AG10803 (cell line): ENCODE measurements at regions not wholly inside any gene's neighbourhood (a gene's known extent, or its start where the extent isn't known, plus 50 kb on each side); places are given as distances from the start of the nearest gene placed in this dataset.

Experiments
- DNase-seq: peaks from one replicate; pipeline ENCODE4 v3.0.0; 2010; ENCODE audit warnings: low read depth
- H3K4me3 ChIP-seq: 2 replicates; pipeline ENCODE4 v1.5.1; 2011; ENCODE audit warnings: mild to moderate bottlenecking, low read length, control low read depth
- TF ChIP-seq, protein P1 (sequence below): conservative IDR thresholded peaks from 2 replicates; pipeline ENCODE4 v1.5.1; 2011; ENCODE audit warnings: mild to moderate bottlenecking, low read length, control low read depth, inconsistent platforms

- no peak for DNase-seq
- TF ChIP-seq, protein P1, sequence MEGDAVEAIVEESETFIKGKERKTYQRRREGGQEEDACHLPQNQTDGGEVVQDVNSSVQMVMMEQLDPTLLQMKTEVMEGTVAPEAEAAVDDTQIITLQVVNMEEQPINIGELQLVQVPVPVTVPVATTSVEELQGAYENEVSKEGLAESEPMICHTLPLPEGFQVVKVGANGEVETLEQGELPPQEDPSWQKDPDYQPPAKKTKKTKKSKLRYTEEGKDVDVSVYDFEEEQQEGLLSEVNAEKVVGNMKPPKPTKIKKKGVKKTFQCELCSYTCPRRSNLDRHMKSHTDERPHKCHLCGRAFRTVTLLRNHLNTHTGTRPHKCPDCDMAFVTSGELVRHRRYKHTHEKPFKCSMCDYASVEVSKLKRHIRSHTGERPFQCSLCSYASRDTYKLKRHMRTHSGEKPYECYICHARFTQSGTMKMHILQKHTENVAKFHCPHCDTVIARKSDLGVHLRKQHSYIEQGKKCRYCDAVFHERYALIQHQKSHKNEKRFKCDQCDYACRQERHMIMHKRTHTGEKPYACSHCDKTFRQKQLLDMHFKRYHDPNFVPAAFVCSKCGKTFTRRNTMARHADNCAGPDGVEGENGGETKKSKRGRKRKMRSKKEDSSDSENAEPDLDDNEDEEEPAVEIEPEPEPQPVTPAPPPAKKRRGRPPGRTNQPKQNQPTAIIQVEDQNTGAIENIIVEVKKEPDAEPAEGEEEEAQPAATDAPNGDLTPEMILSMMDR = no peak
- no peak overlapping the region for H3K4me3 ChIP-seq
Observed at GRCh38 chr6:20312606-20313005, 89.1 kb upstream of the E2F3 start.

DNA sequence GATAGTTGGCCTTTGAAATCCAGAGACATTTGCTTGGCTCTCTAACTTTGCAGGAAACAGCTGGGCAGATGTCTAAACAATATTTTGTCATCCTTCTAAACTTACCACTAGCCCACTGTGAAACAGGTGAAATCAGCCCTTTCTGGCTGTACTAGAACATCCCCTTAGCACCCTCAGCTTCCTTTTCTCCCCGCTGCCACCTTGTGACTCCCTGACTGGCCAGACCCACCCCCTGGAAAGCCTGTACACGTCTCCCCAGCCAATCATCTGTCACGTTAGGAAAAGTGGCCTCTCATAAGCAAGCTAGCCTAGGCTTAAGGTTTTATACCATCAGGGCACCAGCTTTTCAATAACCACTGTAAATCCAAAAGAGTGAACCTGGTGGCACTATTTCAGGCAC lies 88.6 kb upstream of the E2F3 start:
- no peak overlapping the region for H3K4me3 ChIP-seq
- TF ChIP-seq, protein P1 = no peak
- DNase-seq = no peak

GRCh38 chr6:20313960-20314530 lies 87.6 kb upstream of the E2F3 start:
- no peak overlapping the region for H3K4me3 ChIP-seq
- no peak for DNase-seq
- TF ChIP-seq, protein P1 = no peak

DNA sequence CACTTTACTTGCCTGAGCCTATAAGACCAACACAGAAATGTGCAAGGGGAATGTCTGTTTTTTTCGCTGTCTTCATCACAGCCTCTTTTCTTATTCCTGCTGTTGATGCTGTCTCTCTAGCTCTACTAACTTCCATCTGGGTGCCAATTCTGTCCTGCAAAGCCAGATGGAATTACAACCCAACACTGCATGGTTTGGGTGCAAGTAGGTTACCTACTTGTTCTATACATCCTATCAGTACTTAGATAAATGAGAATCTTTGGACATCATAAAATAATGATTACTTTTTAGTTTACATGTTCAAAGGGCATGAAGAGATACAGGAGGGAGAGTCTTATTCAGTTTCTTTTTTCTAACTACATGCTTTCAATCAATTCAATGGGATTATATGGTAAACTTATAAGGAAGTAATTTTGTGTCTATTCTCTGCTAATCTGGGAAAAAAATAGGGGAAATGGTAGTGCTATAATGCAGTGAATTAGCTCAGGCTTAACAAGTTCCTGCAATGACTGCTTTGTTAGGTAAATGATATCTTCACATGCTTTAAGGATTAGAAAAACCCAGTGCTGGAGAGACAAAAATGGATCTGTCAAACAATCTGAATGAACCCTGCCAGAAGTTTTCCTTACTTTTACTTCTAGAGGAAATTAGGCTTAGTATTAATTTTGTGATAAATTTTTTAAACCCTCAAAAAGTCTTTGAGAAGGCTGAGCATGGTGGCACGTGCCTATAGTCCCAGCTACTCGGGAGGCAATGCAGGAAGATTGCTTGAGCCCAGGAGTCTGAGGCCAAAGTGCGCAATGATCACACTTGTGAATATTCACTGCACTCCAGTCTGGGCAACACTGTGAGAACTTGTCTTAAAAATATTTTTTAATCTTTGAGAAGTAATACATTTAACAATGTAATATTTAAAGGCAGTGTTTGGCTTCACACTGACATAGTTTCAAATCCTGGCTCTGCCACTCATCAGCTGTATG lies 86.5 kb upstream of the E2F3 start:
- TF ChIP-seq, protein P1 = no peak
- no peak for DNase-seq
- no peak overlapping the region for H3K4me3 ChIP-seq

DNA sequence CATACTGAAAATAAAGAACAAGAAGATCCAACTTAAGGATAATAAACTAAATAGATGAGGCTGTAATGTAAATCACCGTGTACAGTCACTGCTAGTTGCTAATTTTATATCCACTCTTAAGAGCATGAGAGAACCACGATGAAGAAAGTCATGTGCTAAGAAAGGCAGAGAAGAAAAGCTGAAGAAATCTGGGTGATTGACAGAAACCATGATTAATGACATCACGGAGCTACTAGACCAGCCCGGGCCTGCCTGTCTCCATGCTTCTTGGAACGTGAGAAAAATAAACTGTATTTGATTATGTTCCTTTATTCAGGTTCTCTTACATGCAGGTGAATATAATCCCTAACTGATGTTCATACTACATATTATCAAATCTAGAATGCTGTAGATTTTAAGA lies 84.2 kb upstream of the E2F3 start:
- TF ChIP-seq, protein P1 = no peak
- H3K4me3 ChIP-seq = no peak overlapping the region
- no peak for DNase-seq

- H3K4me3 ChIP-seq = no peak overlapping the region
- no peak for DNase-seq
- TF ChIP-seq, protein P1 = no peak
Observed at GRCh38 chr6:20318851-20319387, 82.8 kb upstream of the E2F3 start.
